LNCAP (cell line): ENCODE measurements at regions not wholly inside any gene's neighbourhood (a gene's known extent, or its start where the extent isn't known, plus 50 kb on each side); places are given as distances from the start of the nearest gene placed in this dataset.
A peak's percentile ranks its signal among the peaks of the same experiment; 100 is the strongest.

Source experiments
- CTCF ChIP-seq: fragments of 450-650 bp; IDR thresholded peaks from 2 replicates; pipeline ENCODE4 v1.5.1; 2017; ENCODE audit warnings: mild to moderate bottlenecking

GRCh38 chr1:116203181-116203723 lies 92.1 kb downstream of the MAB21L3 start:
- peak; percentile 54; the same call in 1 of the 2 replicates for TF ChIP-seq CTCF

- no peak for TF ChIP-seq CTCF
These were observed 92.7 kb downstream of the MAB21L3 start for GRCh38 chr1:116203920-116204319.

GRCh38 chr1:116205941-116206679 lies 94.9 kb downstream of the MAB21L3 start:
- no peak for TF ChIP-seq CTCF

GRCh38 chr1:116207126-116207735 lies 96.0 kb downstream of the MAB21L3 start:
- no peak for TF ChIP-seq CTCF

- TF ChIP-seq CTCF = no peak
These were observed 96.9 kb downstream of the MAB21L3 start for GRCh38 chr1:116208136-116208535.

- TF ChIP-seq CTCF = no peak
These were observed 100.1 kb downstream of the MAB21L3 start for GRCh38 chr1:116211294-116211693.

- no peak for TF ChIP-seq CTCF
These were observed 107.7 kb downstream of the MAB21L3 start for GRCh38 chr1:116218922-116219321.
